Kidney epithelial cell (primary cell): ENCODE measurements at regions not wholly inside any gene's neighbourhood (a gene's known extent, or its start where the extent isn't known, plus 50 kb on each side); places are given as distances from the start of the nearest gene placed in this dataset.

Experiments used
- DNase-seq: peaks from one replicate; pipeline ENCODE4 v3.0.0-alpha.2; 2010; ENCODE audit warnings: low read depth
- H3K27me3 ChIP-seq: 2 replicates; pipeline ENCODE4 v1.6.0; 2011; ENCODE audit warnings: low read length; ENCODE audit not compliant: control insufficient read depth, insufficient read depth
- H3K36me3 ChIP-seq: 2 replicates; pipeline ENCODE4 v1.5.1; 2011; ENCODE audit warnings: low read length; ENCODE audit not compliant: control insufficient read depth, insufficient read depth
- H3K4me3 ChIP-seq: 2 replicates; pipeline ENCODE4 v1.5.1; 2011; ENCODE audit warnings: low read depth, mild to moderate bottlenecking, control low read depth, low read length
- CTCF ChIP-seq: IDR thresholded peaks from 2 replicates; pipeline ENCODE4 v1.5.1; 2011; ENCODE audit warnings: mild to moderate bottlenecking, moderate library complexity, low read length, control low read depth, inconsistent platforms; ENCODE audit not compliant: insufficient read depth, poor library complexity, severe bottlenecking

- Histone ChIP-seq H3K36me3 (no peaks in the 10 kb centered on the region), H3K4me3 (no peak overlapping the region), H3K27me3 (no peaks in the 10 kb centered on the region)
- no peak for TF ChIP-seq CTCF
- DNase-seq, result no peak
These were observed 202.9 kb downstream of the ACTL7B start for GRCh38 chr9:108652851-108653250.

DNA sequence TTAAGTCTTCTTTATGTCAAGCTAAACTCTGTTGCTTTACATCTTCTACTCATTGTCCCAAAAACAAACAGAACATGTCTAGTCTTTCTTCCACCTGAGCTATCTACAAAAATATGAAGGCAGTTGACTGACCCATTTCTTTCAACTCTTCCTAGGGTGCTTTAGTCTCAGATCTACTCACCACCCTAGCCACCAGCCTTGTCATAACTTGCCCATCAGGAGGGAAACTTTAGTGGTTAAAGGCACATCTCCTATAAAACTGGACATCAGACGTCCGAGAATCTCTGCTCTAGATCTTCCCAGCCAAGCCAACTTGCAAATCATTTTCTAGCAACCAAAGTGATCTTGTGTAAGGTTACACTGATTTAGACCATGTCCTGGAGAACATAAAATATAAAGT lies 205.0 kb downstream of the ACTL7B start:
- no peak for TF ChIP-seq CTCF
- H3K27me3 ChIP-seq, result no peaks in the 10 kb centered on the region
- DNase-seq, result no peak
- no peak overlapping the region for H3K4me3 ChIP-seq
- no peaks in the 10 kb centered on the region for H3K36me3 ChIP-seq

GRCh38 chr9:108645520-108645919 lies 210.3 kb downstream of the ACTL7B start:
- H3K36me3 ChIP-seq, result no peaks in the 10 kb centered on the region
- no peak for DNase-seq
- H3K27me3 ChIP-seq, result no peaks in the 10 kb centered on the region
- no peak for TF ChIP-seq CTCF
- no peak overlapping the region for H3K4me3 ChIP-seq

GRCh38 chr9:108643731-108644510 lies 211.9 kb downstream of the ACTL7B start:
- Histone ChIP-seq H3K27me3 (no peaks in the 10 kb centered on the region), H3K36me3 (no peaks in the 10 kb centered on the region), H3K4me3 (no peak overlapping the region)
- TF ChIP-seq CTCF, result no peak
- no peak for DNase-seq

DNA sequence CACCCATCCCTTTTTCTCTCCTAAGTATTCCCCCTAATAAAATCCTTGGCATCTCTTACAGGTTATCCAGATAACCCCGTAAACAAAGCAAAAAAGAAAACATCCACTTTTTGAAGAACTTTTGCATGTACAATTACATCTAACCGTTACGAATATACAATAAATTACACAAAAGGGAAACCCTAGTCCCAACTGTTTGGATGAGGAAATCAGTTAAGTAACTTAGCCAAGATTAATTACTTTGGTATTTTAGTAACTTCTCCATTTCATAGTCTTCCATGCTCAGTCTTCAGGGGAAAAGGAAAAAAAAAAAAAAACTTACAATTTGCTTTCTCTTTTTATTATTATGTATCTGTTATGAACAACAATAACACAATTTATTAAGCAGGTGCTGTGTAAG lies 212.9 kb downstream of the ACTL7B start:
- TF ChIP-seq CTCF, result no peak
- DNase-seq, result no peak

DNA sequence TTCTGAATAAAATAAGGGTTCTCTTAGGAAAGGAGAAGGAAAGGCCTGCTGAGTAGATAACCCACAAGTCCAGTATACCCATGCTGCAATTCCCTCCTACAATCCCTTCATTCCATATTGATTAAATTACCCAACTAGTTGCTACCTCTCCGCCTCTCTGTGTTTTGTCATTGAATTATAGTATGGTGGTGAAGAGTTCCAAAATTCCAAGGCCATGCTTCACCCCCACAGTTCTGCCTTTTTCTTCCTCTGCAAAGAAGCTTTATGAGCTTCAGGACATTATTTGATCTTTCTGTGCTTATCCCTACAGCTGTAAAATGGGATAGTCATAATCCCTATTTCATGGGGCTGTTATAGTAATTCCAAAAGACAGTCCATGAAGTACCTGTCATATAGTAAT lies 215.6 kb downstream of the ACTL7B start:
- no peak for TF ChIP-seq CTCF
- Histone ChIP-seq H3K36me3 (no peaks in the 10 kb centered on the region), H3K27me3 (no peaks in the 10 kb centered on the region), H3K4me3 (no peak overlapping the region)
- no peak for DNase-seq

More for the DNA sequence above, 212.9 kb downstream of the ACTL7B start:
- Histone ChIP-seq H3K4me3 (no peak overlapping the region), H3K27me3 (no peaks in the 10 kb centered on the region), H3K36me3 (no peaks in the 10 kb centered on the region)
